ENCODE measurements at regions not wholly inside any gene's neighbourhood (a gene's known extent, or its start where the extent isn't known, plus 50 kb on each side); places are given as distances from the start of the nearest gene placed in this dataset.

- Histone ChIP-seq H3K4me3 (no peak overlapping the region), H4K20me1 (replicated peaks; ENCODE audit: insufficient read depth) (no peaks in the 10 kb centered on the region), H3K4me2 (no peak overlapping the region), H3K27ac (ENCODE audit: low read depth) (no peak overlapping the region), H3K9me2 (ENCODE audit: insufficient read depth) (no peaks in the 10 kb centered on the region), H3K79me2 (replicated peaks; ENCODE audit: insufficient read depth) (no peaks in the 10 kb centered on the region), H3F3A (replicated peaks; ENCODE audit: low read depth) (no peaks in the 10 kb centered on the region), H3K4me1 (ENCODE audit: insufficient read depth) (no peaks in the 10 kb centered on the region), H3K27me3 (ENCODE audit: insufficient read depth) (no peaks in the 10 kb centered on the region), H2AFZ (0 out of 2 replicates have a peak overlapping the region, but pooled peaks have one; percentile 32), H3K36me3 (ENCODE audit: insufficient read depth) (no peaks in the 10 kb centered on the region)
- Mint-ChIP-seq H3K9me3 (peaks cover 3% of the 10 kb centered on the region; the same call in 2 of the 3 replicates), H3K27ac (no peak overlapping the region), H3K4me3 (no peak overlapping the region), H3K27me3 (ENCODE audit: insufficient read depth, low read depth, poor library complexity) (no peaks in the 10 kb centered on the region), H3K36me3 (ENCODE audit: low read depth) (no peaks in the 10 kb centered on the region), H3K4me1 (no peaks in the 10 kb centered on the region; the same call in 2 of the 3 replicates)
- no peak for ATAC-seq
- DNase-seq (ENCODE audit: low spot score): no peak
- TF ChIP-seq CREB1 (CRISPR knock-in tag; IDR thresholded peaks at IDR 0.05; ENCODE audit: low read depth) (no peak), STAT1 (IDR thresholded peaks at IDR 0.05; ENCODE audit: unreplicated experiment) (no peak), ETS1 (IDR thresholded peaks at IDR 0.05) (no peak), ZNF114 (CRISPR knock-in tag; IDR thresholded peaks at IDR 0.05) (no peak), POLR2AphosphoS5 (IDR thresholded peaks at IDR 0.05; ENCODE audit: low read depth) (no peak), CTCF (conservative IDR thresholded peaks at IDR 0.05; ENCODE audit: low read depth in 2 of 2) (no peak), ZNF331 (CRISPR knock-in tag; IDR thresholded peaks at IDR 0.05; ENCODE audit: low read depth) (no peak)
Measured at GRCh38 chr6:165760126-165760802, 97.2 kb upstream of the PDE10A start.

GRCh38 chr6:165758441-165758840, 95.4 kb upstream of the PDE10A start:
- Histone ChIP-seq H3K4me1 (ENCODE audit: insufficient read depth) (no peaks in the 10 kb centered on the region), H3K27ac (ENCODE audit: low read depth) (no peak overlapping the region), H3K4me3 (no peak overlapping the region), H3K9me2 (ENCODE audit: insufficient read depth) (no peaks in the 10 kb centered on the region), H3K79me2 (replicated peaks; ENCODE audit: insufficient read depth) (no peaks in the 10 kb centered on the region), H3K27me3 (ENCODE audit: insufficient read depth) (no peaks in the 10 kb centered on the region), H4K20me1 (replicated peaks; ENCODE audit: insufficient read depth) (no peaks in the 10 kb centered on the region), H3F3A (replicated peaks; ENCODE audit: low read depth) (no peaks in the 10 kb centered on the region), H2AFZ (no peak overlapping the region), H3K36me3 (ENCODE audit: insufficient read depth) (no peaks in the 10 kb centered on the region), H3K4me2 (no peak overlapping the region)
- no peak for ATAC-seq
- Mint-ChIP-seq H3K9me3 (peaks cover 3% of the 10 kb centered on the region; the same call in 2 of the 3 replicates), H3K27ac (no peak overlapping the region), H3K4me1 (no peaks in the 10 kb centered on the region; the same call in 2 of the 3 replicates), H3K36me3 (ENCODE audit: low read depth) (no peaks in the 10 kb centered on the region), H3K4me3 (no peak overlapping the region), H3K27me3 (ENCODE audit: insufficient read depth, low read depth, poor library complexity) (no peaks in the 10 kb centered on the region)
- no peak for DNase-seq (ENCODE audit: low spot score)
- TF ChIP-seq ZNF462 (CRISPR knock-in tag; IDR thresholded peaks at IDR 0.05) (no peak), NANOG (IDR thresholded peaks at IDR 0.05; ENCODE audit: borderline replicate concordance) (no peak), CREB1 (CRISPR knock-in tag; IDR thresholded peaks at IDR 0.05; ENCODE audit: low read depth) (no peak), ETS1 (IDR thresholded peaks at IDR 0.05) (no peak), EZH2 (IDR thresholded peaks at IDR 0.05; ENCODE audit: low read depth, unreplicated experiment) (no peak), POLR2AphosphoS5 (IDR thresholded peaks at IDR 0.05; ENCODE audit: low read depth) (no peak), JUNB (IDR thresholded peaks at IDR 0.05; ENCODE audit: unreplicated experiment) (no peak), ZNF331 (CRISPR knock-in tag; IDR thresholded peaks at IDR 0.05; ENCODE audit: low read depth) (no peak)

All from GM23338 (cell line).